Nephron (organoid): ENCODE measurements at regions not wholly inside any gene's neighbourhood (a gene's known extent, or its start where the extent isn't known, plus 50 kb on each side); places are given as distances from the start of the nearest gene placed in this dataset.

Source experiments
- H3K27ac Mint-ChIP-seq, 3 experiments: 2 replicates each; pipeline ENCODE4 v1.8.0; 2020; ENCODE audit warnings: mixed read lengths in 3 of 3, mild to moderate bottlenecking in 2 of 3, moderate library complexity in 1 of 3
- H3K27me3 Mint-ChIP-seq: 2 replicates; pipeline ENCODE4 v1.8.0; 2021; ENCODE audit warnings: low read depth, mild to moderate bottlenecking, moderate library complexity, mixed read lengths
- H3K36me3 Mint-ChIP-seq: 2 replicates; pipeline ENCODE4 v1.8.0; 2020; ENCODE audit warnings: low read depth, mixed read lengths
- H3K4me1 Mint-ChIP-seq: 2 replicates; pipeline ENCODE4 v1.8.0; 2020; ENCODE audit warnings: mixed read lengths
- H3K4me3 Mint-ChIP-seq, 3 experiments: 2 replicates each; pipeline ENCODE4 v1.8.0; 2020; ENCODE audit warnings: mild to moderate bottlenecking in 3 of 3, mixed read lengths in 3 of 3, moderate library complexity in 2 of 3
- H3K9me3 Mint-ChIP-seq: 2 replicates; pipeline ENCODE4 v1.8.0; 2020; ENCODE audit warnings: mixed read lengths
- TF ChIP-seq, protein P1 (sequence below), 3 experiments: fragments of 200-600 bp; sonication (generic); IDR thresholded peaks; one replicate each; pipeline ENCODE4 v1.5.0; 2021; ENCODE audit warnings: antibody characterized with exemption in 3 of 3; ENCODE audit not compliant: unreplicated experiment in 3 of 3

DNA sequence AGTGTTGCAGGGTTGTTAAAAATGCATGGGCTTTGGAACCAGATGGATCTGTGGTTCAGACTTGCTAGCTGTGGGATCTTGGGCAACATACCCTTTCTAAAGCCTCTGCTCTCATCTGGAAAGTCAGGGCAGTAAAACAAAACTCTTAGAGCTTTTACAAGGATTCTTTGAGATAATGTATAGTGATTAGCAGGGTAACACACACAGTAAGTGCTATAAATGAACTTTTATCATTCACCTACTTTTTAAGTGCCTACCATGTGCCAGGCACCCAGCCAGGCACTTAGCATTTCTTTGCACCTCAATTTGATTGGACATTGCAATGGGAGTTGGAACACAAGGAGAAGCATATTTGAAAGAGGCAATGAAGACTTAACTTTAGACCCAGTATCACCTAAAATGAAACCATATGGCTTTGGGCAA, 208.6 kb upstream of the PAPPA start:
- Mint-ChIP-seq H3K27ac (peak overlapping the region in 1 of 3 experiments; percentile 74), H3K36me3 (no peaks in the 10 kb centered on the region), H3K9me3 (no peaks in the 10 kb centered on the region), H3K4me3 (no peak overlapping the region), H3K4me1 (peaks cover 14% of the 10 kb centered on the region), H3K27me3 (no peaks in the 10 kb centered on the region)
- TF ChIP-seq, protein P1, sequence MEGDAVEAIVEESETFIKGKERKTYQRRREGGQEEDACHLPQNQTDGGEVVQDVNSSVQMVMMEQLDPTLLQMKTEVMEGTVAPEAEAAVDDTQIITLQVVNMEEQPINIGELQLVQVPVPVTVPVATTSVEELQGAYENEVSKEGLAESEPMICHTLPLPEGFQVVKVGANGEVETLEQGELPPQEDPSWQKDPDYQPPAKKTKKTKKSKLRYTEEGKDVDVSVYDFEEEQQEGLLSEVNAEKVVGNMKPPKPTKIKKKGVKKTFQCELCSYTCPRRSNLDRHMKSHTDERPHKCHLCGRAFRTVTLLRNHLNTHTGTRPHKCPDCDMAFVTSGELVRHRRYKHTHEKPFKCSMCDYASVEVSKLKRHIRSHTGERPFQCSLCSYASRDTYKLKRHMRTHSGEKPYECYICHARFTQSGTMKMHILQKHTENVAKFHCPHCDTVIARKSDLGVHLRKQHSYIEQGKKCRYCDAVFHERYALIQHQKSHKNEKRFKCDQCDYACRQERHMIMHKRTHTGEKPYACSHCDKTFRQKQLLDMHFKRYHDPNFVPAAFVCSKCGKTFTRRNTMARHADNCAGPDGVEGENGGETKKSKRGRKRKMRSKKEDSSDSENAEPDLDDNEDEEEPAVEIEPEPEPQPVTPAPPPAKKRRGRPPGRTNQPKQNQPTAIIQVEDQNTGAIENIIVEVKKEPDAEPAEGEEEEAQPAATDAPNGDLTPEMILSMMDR (IDR thresholded peaks at IDR 0.05; ENCODE audit: unreplicated experiment in 3 of 3): no peak

DNA sequence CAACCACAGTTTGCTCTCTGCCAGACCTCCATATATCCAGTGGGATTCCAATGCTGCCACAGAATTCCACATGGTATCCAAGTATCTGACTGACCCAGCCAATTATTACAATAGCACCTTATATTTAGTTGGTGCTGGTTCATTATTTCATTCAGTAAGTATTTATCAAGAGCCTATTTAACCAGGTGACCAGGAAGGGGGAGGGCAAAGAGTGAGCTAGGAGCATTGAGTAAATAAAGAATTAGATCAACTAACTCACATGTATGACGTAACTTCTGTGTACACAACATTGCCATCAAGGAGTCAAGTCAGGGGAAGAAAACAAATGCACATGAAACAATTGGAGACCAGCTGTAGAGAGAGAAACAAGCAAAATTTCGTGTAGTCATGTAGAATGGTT, 207.1 kb upstream of the PAPPA start:
- TF ChIP-seq, protein P1 (IDR thresholded peaks at IDR 0.05; ENCODE audit: unreplicated experiment in 3 of 3): no peak
- no peaks in the 10 kb centered on the region for H3K27me3 Mint-ChIP-seq

GRCh38 chr9:115951977-115952376, 201.6 kb upstream of the PAPPA start:
- TF ChIP-seq, protein P1 (IDR thresholded peaks at IDR 0.05; ENCODE audit: unreplicated experiment in 3 of 3): no peak
- Mint-ChIP-seq H3K9me3 (no peaks in the 10 kb centered on the region), H3K4me1 (no peaks in the 10 kb centered on the region), H3K36me3 (no peaks in the 10 kb centered on the region), H3K27ac (no peak overlapping the region), H3K27me3 (no peaks in the 10 kb centered on the region), H3K4me3 (no peak overlapping the region)

More for the DNA sequence above, 207.1 kb upstream of the PAPPA start:
- H3K4me3 Mint-ChIP-seq: no peak overlapping the region
- no peaks in the 10 kb centered on the region for H3K36me3 Mint-ChIP-seq
- H3K4me1 Mint-ChIP-seq: peaks cover 14% of the 10 kb centered on the region
- H3K9me3 Mint-ChIP-seq: no peaks in the 10 kb centered on the region
- H3K27ac Mint-ChIP-seq: no peak overlapping the region

DNA sequence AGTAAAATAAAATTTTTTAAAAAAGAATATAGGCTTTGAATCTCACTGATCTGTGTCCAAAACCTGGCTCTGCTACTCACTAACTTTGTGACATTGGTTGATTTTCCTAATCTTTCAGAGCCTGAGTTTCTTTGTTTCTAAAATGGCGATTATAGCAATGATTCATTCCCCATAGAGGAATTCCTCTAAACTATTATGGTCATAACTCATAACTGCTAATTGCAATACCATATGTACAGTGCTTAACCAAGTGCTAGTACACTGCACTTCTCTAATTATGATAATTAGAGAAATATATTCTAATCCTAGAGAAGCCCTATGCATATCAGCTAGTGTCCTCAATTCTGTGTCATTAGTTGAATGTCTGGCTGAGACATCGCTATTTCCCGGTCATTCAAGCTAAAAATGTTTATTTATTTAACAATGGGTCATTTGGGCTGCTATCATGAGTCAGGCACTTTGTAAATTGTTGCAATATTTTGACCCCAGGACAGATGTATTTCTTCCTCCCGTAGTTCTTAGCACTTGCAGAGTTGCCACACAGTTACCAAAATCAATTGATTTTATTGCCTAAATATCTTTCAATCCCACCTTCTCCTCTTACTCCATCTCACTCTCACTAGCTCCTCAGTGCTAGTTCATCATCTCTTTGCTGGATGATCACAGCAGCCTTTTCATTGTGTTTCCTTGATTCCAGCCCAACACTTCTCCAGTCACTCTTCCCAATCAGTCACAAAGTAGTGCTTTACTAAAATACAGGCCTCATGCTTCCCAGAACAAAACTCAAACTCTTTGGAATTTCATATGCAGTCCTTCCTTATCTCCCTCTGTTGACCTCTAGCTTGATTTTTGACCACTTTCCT, 200.9 kb upstream of the PAPPA start:
- Mint-ChIP-seq H3K27me3 (no peaks in the 10 kb centered on the region), H3K4me1 (no peaks in the 10 kb centered on the region), H3K4me3 (no peak overlapping the region), H3K27ac (no peak overlapping the region), H3K9me3 (no peaks in the 10 kb centered on the region), H3K36me3 (no peaks in the 10 kb centered on the region)
- TF ChIP-seq, protein P1 (IDR thresholded peaks at IDR 0.05; ENCODE audit: unreplicated experiment in 3 of 3): no peak

DNA sequence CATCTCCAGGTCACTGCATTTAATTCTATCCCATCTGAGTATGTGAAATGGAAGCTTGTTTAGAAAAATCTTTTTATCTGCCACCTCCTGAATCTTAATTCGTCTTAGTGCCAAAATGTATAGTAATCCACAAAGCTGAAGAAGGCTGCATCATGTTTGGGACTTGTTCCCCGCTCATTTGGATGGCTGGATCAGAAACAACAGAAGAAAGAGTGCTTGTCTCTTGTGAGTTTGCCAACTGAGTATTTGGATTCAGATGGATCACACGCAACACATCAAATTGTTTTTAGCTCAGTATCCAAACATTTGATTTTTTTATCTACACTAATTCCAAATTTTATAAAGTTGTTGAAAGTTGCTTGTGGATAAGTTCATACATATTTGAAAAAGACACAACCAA, 197.2 kb upstream of the PAPPA start:
- no peaks in the 10 kb centered on the region for H3K36me3 Mint-ChIP-seq
- no peak overlapping the region for H3K4me3 Mint-ChIP-seq
- H3K9me3 Mint-ChIP-seq: peaks cover 13% of the 10 kb centered on the region
- no peak overlapping the region for H3K27ac Mint-ChIP-seq
- no peaks in the 10 kb centered on the region for H3K4me1 Mint-ChIP-seq
- TF ChIP-seq, protein P1 (IDR thresholded peaks at IDR 0.05; ENCODE audit: unreplicated experiment in 3 of 3): no peak
- H3K27me3 Mint-ChIP-seq: no peaks in the 10 kb centered on the region

DNA sequence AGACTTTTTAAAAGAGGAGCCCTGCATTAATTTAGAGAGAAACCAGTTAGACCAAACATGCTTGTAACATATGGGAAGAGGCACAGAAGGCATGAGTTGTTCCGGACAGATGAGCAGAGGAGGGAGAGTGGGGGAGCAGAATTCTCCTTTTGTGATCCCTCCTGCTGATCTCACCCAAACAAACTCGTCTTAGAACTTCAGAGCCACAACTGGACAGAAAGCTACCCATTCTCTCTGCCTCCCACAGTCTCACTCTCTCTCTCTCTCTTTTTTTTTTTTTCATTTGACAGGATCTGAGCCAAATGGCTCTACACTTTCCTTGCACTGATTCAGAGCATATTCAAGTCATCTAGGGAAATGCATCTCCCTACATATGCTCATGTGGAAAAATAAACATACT, 196.0 kb upstream of the PAPPA start:
- Mint-ChIP-seq H3K9me3 (peaks cover 15% of the 10 kb centered on the region), H3K4me1 (no peaks in the 10 kb centered on the region), H3K27ac (no peak overlapping the region), H3K4me3 (no peak overlapping the region), H3K36me3 (no peaks in the 10 kb centered on the region), H3K27me3 (no peaks in the 10 kb centered on the region)
- TF ChIP-seq, protein P1 (IDR thresholded peaks at IDR 0.05; ENCODE audit: unreplicated experiment in 3 of 3): no peak
